Coronary artery (tissue), 2 donors: ENCODE measurements at regions not wholly inside any gene's neighbourhood (a gene's known extent, or its start where the extent isn't known, plus 50 kb on each side); places are given as distances from the start of the nearest gene placed in this dataset.
"Not testable (repeated sequence)": the region's sequence is repeated elsewhere in the genome, so short reads cannot be mapped to it uniquely, and the experiment has no call there.

ENCODE experiments used
- DNase-seq: peaks from one replicate; pipeline ENCODE4 v3.0.0-alpha.2; 2017; ENCODE audit warnings: low spot score
- H3K27ac ChIP-seq, 2 donors: fragments of 200-600 bp; sonication (generic); one replicate each; pipeline ENCODE4 v1.5.1; 2016 to 2019
- H3K4me3 ChIP-seq: fragments of 200-600 bp; sonication (generic); 2 replicates; pipeline ENCODE4 v1.5.1; 2016; ENCODE audit warnings: mild to moderate bottlenecking, moderate library complexity
- TF ChIP-seq, protein P1 (sequence below): fragments of 200-600 bp; sonication (generic); IDR thresholded peaks from one replicate; pipeline ENCODE4 v1.5.1; 2019; ENCODE audit warnings: antibody characterized with exemption

DNA sequence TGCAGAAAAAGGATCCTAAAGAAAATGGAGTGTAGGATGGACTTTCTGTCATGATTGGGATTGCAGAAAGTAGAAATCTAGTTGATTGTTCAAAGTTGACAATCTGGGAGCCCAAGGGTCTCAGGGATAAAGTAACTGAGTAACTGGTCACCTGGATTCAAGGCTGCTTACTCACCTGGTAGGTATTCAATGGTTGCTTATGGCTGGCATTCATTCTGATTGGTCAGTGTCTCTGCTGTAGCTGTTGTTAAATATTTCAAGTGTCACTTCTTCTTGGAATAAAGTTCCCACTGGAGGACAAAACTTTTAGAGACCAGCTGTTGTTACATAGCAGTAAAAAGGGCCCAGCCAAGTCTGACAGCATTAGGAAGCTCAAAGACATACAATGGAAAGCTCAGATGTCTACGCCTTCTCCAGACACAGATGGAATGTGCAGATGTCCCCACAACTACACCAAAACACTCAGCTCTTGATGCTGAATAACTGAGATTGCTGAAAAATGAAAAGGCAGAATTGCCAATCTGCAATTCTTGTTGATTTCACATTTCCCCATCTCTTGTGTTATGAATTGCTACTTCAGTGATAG is 106.9 kb downstream of the ZNF467 start:
- H3K27ac ChIP-seq = no peak overlapping the region
- H3K4me3 ChIP-seq = no peak overlapping the region
- no peak for DNase-seq
- TF ChIP-seq, protein P1, sequence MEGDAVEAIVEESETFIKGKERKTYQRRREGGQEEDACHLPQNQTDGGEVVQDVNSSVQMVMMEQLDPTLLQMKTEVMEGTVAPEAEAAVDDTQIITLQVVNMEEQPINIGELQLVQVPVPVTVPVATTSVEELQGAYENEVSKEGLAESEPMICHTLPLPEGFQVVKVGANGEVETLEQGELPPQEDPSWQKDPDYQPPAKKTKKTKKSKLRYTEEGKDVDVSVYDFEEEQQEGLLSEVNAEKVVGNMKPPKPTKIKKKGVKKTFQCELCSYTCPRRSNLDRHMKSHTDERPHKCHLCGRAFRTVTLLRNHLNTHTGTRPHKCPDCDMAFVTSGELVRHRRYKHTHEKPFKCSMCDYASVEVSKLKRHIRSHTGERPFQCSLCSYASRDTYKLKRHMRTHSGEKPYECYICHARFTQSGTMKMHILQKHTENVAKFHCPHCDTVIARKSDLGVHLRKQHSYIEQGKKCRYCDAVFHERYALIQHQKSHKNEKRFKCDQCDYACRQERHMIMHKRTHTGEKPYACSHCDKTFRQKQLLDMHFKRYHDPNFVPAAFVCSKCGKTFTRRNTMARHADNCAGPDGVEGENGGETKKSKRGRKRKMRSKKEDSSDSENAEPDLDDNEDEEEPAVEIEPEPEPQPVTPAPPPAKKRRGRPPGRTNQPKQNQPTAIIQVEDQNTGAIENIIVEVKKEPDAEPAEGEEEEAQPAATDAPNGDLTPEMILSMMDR = no peak

DNA sequence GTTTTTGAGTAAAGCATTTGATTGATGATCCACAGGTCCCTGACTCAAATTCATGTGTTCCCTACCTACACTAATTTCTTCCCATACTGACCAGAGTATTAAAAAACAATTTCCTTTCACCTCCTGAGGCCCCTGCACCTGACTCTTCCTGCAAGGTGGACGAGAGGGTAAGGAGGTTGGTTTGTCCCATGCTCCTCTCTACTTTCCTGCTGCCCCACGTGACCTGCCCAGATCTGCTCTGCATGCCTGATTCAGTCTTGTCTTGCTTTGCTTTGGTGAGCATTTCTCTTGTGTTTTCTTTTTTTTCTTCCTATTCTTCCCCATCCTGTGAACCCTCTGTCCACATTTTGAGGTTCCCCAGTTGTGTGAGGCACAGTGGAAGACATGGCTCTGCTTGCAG is 107.8 kb downstream of the ZNF467 start:
- H3K4me3 ChIP-seq, H3K27ac ChIP-seq, DNase-seq: not testable (repeated sequence)

DNA sequence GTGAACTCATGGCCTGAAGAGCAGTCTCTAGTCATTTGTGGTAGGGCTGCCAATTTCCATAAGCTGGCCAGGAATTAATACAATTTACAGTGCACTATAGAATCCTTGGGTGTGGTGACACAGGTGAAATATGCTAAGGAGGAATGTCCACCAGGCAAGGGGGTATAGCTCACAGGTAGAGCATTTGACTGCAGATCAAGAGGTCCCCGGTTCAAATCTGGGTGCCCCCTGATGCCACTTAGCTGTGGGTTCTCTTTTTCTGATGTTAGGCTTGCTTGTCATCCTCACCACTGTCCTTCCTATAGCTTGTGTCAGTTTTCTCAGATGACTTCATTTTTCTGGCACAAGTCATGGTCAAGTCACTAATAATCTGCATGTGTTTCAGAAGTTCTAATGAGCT is 108.7 kb downstream of the ZNF467 start:
- no peak overlapping the region for H3K27ac ChIP-seq
- TF ChIP-seq, protein P1 = no peak
- H3K4me3 ChIP-seq = no peak overlapping the region
- no peak for DNase-seq

DNA sequence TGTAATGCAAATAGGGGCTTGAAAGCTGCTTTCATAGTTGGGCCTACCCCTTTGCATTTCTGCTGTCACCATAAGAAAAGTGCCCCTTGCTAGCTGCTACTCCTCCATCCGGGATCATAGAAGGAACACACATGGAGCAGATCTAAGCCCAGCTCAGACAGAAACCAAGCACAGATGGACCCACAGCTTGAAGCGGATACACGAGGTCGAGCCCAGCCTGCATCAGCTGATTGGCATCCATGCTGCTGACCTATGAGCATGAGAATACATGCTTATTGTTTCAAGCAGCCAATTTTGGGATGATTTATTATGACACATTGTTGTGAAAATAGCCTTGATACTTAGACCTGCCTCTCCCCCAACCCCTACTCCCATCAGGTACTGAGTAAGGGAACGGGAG is 109.2 kb downstream of the ZNF467 start:
- TF ChIP-seq, protein P1 = no peak
- Histone ChIP-seq H3K27ac (no peak overlapping the region), H3K4me3 (no peak overlapping the region)
- no peak for DNase-seq

DNA sequence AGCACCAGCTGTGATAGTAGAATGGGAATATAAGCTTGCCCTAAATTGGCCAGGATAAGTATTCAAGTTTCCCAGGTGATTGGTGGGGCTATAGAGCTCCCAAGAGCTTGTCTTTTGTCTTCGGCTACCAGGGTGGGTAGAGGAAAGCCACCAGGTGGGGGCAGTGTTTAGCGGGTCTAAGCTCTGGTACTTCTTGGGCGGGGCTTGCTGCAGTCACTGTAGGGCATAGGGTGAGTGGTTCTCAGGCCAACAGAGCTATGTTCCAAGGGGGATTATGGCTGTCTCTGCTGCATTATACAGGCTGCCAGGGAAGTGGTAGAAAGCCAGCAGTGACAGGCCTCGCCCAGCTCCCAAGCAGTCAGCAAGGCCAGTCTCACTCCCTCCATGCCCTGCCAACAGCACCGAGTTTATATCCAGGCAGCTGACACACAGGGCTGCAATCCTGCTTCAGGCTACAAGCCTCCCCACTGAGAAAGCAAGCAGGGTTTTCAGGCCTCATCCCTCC is 110.7 kb downstream of the ZNF467 start:
- Histone ChIP-seq H3K4me3 (no peak overlapping the region), H3K27ac (no peak overlapping the region)
- TF ChIP-seq, protein P1 = no peak
- DNase-seq = no peak

DNA sequence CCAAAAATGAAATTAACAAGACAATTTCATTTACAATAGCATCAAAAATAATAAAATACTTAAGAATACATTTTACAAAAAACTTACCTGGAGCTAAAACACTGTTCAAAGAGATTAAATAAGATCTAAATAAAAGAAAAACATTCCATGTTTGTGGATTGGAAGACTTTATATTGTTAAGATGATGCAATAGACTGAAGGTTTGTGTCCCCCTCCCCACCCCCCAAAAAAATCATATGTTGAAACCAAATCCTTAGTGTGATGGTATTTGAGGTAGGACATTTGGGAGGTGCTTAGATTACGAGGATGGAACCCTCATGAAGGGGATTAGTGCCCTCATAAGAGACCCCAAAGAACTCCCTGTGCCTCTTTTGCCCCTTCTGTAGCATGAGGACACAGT is 117.6 kb downstream of the ZNF467 start:
- Histone ChIP-seq H3K4me3 (no peak overlapping the region), H3K27ac (no peak overlapping the region)
- no peak for DNase-seq
- TF ChIP-seq, protein P1 = no peak

DNA sequence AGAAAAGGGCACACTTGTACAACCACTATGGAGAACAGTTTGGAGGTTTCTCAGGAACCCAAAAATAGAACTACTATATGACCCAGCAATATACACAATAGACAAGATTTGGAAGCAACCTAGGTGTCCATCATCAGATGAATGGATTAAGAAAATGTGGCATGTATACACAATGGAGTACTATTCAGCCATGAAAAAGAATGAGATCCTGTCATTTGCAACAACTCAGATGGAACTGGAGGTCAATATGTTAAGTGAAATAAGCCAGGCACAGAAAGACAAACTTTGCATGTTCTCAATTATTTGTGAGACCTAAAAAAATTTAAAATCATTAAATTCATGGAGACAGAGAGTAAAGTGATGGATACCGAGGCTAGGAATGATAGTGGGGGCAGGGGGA is 118.8 kb downstream of the ZNF467 start:
- Histone ChIP-seq H3K4me3 (no peak overlapping the region), H3K27ac (no peak overlapping the region)
- no peak for DNase-seq
- TF ChIP-seq, protein P1 = no peak

DNA sequence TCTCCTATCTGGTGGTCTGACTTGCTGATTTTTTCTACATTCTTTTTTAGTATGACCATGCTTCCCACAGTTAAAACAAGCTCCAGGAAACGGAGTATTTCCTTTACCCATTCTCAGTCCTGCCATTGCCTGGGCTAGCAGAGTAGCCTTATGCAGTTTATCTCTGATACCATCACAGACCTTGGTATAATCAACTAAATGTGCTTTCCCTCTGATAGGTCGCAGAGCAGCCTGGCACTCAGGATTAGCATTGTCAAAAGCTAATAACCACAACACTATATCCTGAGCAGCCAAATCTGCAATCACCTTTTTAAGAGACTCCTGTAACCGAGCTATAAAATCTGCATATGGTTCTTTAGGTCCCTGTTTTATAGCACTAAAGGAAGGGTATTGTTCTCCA is 123.2 kb downstream of the ZNF467 start:
- DNase-seq, H3K27ac ChIP-seq, H3K4me3 ChIP-seq: not testable (repeated sequence)
